Daoy (cell line): ENCODE measurements at regions not wholly inside any gene's neighbourhood (a gene's known extent, or its start where the extent isn't known, plus 50 kb on each side); places are given as distances from the start of the nearest gene placed in this dataset.

Source experiments
- DNase-seq: peaks from one replicate; pipeline ENCODE4 v3.0.0-alpha.2; 2015; ENCODE audit warnings: low read depth

DNA sequence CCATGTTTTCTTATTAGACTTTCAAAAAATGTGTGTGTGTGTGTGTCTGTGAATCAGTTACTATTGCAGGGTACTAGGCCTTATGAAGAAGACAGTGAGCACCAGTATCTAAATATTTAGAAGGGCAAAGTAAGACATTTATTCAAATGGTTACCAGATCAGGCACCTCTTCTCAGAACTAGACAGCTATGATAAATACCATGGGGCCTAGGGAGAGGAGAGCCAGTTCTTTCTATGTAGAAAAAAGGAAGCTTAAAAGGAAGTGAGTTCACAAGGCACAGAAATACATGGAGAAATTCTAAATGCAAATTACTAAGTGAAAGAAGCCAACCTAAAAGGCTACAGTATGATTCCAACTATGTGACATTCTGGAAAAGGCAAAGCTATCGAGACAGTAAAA is 261.3 kb downstream of the SOX11 start:
- no peak for DNase-seq

DNA sequence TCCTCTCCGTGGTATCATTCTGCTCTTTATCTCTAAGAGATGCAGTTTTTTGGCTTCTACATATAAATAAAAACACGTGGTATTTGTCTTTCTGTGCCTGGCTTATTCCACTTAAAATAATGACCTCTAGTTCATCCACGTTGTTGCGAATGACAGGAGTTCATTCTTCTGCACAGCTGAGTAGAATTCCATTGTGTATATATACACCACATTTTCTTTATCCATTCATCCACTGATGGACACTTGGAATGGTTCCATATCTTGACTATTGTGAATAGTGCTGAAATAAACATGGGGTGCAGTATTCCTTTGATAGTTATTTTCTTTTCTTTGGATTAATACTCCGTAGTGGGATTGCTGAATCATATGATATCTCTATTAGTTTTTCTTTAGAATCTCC is 262.3 kb downstream of the SOX11 start:
- DNase-seq, result no peak

DNA sequence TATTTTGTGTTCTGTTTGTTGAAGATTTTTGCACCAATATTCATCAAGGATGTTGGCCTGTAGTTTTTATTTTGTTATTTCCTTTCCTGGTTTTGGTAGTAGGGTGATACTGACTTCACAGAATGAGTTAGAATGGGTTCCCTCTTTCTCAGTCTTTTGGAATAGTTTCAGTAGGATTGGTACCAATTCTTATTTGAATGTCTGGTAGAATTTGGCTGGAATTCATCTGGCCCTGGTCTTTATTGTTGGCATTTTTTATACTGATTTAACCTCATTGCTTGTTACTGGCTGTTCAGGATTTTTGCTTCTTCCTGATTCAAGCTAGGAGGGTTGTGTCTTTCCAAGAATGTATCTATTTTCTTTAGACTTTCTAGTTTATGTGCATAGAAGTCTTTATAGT is 263.7 kb downstream of the SOX11 start:
- no peak for DNase-seq

DNA sequence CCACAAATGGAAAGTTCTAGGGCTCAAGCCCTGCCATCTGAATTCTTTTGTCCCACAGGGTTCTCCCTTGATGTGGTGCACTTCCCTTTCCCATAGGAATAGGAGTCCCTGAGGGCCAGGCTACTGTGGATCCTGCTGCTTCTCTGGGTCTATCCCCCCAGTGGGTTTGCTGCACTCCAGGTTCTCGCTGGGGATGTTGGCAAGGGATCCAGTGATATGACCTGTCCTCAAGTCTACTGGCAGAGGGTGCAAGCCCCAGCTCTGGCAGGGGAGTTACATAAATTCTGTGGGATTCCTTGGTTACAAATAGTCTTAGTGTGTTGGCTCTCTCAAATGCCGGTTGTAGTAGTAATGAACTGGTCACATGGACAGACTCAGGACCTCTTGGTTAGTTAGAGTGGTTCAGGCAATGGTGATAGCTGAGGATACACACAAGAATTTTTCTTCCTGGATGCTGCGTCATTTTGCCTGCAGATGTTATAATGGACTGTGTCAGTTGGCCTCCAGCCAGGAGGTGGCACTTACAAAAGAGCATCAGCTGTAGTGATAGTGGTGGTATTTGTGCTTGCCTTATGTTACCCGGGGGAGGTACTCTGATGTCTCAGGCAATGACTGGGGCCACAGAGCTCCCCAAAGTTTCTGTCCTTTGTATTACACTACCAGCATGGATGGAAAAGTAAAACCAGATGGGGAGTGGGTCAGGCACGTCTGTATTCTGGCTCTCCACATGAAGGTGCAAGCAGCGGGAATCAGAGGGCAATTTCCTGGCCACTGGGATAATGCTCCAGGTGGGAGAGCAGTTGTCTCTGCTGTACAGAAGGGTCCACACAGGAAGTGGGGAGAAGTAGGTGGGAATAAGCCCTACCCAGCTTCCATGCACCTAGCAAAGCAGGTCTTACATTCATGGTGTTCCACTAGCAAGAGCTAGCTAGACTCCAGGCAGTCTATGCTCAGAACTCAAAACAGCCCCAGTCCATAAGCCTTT is 267.9 kb downstream of the SOX11 start:
- DNase-seq, result no peak

DNA sequence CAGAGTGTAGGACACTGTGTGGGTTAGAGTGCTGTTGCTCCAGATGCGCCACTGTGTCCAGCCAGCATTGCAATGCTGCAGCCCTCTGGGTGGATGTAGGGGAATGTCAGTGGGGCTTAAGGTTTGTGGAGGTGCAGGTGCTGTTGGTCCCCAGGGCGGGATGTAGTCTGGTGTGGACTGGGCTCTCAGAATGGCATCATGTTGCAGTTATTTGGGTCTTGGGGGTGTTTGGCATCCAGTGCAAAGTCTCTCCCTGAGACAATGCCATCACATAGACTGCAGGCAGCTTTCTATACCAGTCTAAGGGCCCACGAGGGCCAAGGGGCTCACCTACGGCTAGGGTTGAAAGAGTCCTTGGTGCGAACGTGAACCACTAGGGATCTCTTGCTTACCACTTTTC is 275.3 kb downstream of the SOX11 start:
- DNase-seq, result no peak

DNA sequence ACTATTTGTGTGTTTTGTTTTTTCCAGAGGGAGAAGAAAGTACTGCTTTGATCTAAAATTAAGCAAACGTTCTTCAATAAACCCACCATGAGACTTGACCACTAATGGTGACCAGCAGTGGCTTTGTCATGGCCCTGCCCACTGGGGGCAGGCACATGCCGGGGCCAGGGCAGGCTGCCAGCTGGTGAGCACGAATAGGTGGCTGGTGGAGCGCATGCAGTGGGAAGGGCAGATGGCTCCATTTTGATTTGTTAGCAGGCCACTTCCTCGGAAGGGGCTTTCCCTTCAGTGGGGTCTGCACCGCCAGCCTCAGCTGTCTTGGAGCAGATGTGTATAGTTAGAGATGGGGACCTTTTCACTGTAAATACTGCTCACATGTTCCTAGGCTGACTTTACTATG is 277.1 kb downstream of the SOX11 start:
- no peak for DNase-seq

DNA sequence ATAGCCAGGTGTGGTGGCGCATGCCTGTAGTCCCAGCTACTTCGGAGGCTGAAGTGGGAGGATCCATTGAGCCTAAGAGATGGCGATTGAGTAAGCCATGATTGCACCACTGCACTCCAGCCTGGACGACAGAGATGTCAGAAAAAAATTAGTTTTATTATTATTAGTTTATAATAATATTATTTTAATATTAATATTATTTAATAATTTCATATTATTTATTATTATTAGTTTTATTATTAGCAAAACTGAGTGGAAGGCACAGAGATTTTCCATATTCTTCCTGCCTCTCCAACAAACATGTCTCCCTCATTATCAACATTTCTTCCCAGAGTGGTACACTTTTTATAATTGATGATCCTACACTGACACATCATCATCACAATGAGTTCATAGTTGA is 278.2 kb downstream of the SOX11 start:
- no peak for DNase-seq

DNA sequence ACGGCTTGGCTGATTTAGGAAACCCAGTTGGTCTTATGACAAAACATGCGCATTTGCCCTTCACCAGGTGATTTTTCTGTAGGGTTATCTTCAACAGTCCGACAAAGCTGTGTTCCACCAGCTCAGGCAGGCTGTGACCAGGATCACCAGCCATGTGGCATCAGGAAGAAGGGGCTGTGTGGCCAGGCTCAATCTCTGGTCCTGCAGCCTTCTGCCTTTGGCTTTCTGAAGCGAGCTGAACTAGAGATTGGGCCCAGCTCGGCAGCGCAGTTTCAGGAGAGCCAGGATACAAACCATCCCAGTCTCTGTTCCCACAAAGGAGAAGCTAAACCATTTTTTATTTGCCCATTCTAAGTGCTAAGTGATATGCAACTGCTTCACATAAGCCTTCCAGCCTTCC is 282.3 kb downstream of the SOX11 start:
- DNase-seq, result no peak

DNA sequence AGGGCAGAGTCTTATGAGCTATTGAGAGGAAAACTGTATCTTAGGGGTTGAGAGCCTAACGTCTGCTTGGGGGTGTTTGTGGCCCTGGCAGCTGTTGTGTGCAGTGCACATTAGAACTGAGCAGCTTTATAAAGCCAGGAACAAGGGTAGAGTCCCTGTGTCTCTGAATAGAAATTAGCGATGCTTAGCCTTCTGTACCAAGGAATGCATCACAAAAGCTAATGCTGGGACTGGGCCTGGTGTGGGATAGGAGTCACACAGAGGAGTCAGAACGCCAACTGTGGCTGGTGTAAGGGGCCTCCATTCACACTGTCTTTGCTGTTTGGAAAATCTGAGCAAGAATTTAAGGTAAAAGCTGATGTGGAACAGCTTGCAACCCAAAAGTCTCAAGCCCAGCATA is 283.2 kb downstream of the SOX11 start:
- DNase-seq, result no peak

DNA sequence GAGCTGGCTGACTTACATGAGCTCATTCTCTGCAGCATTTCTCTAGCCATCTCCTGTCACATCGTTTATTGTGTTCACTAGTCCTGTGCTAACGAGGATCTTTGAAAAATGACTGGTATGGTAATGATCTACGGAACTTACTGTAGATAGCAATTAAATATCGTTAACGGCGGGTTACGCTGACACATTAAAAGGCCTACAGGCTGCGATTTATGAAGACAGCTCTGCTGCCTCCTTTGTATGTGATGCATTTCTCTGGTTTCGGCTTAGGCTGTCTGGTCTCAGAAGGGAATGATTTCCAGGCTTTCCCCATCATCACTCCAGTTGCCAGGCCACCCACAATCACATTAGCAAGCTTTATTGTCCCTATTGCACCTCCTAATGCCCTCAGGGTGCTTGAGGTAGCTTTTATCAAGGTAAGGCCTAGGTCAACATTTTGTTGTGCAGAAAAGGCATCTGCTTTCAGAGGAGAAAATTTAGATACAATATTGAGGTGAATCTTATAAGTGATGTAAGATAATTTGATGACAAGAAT is 284.4 kb downstream of the SOX11 start:
- DNase-seq, result no peak

DNA sequence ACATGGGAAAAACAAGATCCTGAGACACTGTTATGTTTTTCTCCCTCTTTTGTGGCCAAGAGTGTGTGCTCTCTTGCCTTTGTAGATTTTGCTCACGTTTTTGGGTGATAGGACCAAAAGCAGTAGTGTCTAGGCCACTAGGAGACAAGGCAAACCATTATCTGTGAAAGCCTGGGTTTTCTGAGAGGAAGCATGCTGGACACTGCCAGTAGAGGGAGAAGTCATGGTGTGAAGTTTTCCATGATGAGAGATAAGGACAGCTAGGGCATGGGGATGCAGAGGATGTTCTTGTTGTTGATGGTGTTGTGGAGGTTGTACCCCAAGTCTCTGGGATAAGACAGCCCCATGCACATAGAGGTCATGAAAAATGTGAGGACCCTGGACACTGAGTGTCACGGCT is 285.3 kb downstream of the SOX11 start:
- DNase-seq, result no peak

DNA sequence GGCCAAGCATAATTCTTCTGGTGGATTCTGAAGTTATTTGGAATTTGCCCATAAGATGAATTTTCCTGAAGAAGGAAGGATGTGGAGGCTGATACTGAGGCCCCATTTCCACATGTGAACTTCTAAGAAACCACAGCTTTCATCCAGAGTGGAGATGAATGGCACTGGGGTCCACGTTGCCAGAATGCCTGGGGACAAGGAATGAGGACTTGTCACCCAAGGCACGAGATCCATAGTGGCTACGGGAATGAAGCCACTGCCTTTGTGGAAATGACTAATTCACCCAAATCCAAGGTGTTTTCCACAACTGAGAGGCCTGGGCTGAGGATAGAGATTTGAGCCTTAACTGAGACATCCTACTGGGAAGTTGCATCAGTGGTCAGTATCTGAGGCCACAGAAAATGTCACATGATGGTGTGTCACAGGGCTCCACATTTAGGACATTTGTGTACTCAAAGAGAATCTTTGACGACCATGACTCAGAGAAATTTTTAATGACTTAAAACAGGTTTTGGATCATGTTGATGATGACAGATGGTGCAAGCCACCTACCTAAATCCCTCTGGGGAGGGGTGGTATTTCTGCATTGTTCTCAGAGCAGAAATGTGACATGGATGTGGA is 286.1 kb downstream of the SOX11 start:
- DNase-seq, result no peak

DNA sequence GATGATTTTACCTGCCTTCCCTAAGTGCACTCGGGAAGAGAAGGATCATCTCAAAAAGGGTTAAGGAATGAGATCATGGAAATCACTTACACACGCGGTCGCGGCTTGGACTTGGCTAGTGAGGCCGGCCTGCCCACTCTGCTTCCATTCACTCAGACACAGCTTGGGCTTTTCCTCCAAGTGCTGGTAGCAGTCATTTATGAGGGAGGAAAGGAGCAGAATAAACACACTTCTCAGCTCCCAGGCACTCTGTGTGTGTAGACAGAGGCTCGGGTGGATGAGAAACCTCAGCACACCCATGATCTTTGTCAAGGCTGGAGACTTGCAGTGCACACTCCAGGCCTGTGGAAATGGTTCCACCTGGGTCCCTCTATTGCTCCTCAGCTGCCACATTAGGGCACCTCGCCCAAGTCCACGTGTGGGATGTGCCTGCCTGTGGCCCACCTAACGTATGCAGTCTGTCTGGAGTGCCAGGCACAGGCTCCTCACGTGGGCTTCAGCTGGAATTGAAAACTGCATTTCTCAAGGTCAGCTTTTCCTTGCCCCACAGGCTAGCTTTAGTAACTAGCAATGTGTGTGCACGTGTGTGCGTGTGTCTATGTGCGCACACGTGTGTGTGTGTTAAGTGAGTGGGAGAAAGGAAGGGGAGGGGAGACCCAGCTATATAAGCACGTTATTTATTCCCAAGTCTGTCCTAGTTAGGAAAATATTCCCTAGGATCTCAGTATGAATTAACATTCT is 288.4 kb downstream of the SOX11 start:
- DNase-seq, result no peak

DNA sequence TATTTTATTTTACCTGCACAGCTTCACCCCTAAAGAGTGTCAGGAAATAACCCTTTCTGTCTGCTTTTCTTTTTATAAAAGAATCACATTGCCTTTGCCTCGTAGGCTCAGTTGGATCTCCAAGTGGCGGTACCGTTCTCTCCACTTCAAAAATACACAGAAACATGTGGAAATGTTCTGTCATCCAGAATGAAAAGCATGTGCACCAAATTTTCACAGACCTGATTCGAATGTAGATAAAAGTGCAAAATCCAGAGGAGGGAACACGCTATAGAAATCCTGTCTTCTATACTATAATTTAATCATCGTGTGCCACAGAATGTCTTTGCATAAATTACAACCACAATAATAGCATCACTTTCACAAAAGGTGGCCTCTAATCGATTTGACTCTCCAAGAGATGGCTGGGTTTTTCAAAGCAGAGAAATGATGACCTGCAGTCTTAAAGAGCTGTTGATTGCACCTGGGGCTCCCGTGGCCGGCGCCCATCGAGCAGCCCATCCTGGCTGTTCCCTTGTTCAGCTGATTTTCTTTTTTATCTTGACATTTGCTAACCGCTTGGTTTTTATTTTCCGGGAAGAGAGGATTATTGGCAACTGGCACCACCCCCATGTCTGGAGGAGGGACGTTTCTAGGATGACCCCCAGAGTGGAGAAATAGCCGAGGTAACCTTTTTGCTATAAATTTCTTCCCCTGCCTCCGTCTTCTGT is 290.2 kb downstream of the SOX11 start:
- no peak for DNase-seq

DNA sequence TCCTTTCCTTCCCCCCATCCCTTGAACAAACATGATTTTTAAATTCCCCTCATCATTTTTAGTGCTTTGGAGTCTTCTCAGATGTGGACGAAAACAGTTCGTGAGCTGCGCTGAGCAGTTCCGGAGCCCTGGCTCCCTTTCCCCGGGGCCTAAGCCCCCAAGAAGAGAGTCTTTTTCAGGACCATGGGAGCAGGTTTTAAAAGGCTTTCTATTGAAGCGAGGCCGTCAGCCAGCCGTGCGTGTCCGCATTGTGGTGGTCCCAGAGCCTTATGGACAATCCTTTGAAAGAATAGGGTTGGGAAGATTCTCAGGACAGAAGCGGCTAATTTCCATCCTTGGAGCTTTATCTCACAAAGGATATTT is 290.7 kb downstream of the SOX11 start:
- DNase-seq, result no peak

DNA sequence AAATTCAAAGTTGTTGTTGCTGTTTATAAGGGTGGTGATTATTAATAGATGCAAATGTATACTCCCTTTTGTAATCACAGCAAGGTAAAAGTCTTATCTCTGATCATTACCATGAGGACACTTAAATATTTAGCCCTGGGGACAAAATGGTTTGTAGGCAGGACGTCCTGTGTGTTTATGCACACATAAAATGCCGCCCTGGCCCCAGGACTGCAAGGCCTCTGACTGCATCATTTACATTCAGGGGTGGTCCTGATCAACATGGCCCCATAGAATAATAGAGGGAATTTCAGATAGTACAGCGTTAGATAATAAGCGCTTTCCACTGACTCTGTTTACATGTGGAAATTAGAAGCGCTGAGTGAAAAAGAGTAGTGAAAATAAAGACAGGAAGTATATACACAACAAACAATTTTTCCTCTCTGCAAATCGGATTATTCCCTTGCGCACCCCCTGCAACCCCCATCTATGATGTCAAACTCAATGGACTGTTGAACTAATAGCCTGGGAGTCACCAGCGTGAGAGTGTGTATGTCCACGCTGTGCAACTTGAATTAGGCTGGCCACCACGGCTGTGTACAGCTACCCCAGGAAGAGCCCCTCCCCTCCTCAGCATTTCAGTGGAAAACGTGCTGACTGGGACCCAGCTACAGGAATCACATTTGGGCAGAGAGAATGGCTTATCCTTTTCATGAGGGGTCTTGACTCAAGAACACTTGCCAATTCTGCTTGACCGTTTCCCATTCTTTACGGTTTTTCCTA is 291.5 kb downstream of the SOX11 start:
- no peak for DNase-seq

DNA sequence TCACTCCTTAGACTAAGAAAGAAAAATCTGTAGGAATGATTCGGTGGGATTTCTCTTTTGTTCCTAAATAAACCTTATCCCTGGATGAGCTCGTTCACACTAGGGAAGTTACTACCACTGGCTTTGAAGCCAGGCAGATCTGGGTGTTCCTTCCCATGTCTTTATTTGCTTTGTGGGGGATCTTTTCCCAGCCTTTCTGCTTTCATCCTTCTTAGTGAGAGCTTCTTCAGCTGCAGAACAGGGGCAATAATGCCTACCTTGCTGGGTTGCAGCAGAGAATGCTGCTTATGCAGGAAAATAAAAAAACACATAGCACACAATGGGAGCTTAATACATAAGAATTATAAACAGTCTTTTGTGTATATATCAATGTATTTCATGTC is 292.1 kb downstream of the SOX11 start:
- DNase-seq, result no peak

DNA sequence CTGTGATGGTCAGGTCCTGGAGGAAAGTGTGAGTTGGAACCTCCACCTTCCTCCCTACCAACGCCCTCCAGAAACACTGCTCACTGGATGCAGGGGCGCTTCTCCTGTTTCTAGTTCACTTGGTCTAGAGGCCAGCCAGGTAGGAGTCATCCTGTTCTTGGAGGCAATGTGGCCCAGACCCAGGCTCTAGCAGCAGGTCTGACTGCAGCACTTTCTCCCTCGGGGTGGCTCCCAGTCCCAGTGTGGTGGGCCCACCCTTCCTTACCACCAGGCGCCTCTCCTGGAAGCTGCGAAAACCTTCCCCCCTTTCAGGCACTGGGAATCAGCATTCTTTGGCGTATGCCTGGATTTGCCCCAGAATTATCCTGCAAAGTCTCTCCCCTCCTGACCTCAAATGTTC is 292.8 kb downstream of the SOX11 start:
- DNase-seq, result no peak

DNA sequence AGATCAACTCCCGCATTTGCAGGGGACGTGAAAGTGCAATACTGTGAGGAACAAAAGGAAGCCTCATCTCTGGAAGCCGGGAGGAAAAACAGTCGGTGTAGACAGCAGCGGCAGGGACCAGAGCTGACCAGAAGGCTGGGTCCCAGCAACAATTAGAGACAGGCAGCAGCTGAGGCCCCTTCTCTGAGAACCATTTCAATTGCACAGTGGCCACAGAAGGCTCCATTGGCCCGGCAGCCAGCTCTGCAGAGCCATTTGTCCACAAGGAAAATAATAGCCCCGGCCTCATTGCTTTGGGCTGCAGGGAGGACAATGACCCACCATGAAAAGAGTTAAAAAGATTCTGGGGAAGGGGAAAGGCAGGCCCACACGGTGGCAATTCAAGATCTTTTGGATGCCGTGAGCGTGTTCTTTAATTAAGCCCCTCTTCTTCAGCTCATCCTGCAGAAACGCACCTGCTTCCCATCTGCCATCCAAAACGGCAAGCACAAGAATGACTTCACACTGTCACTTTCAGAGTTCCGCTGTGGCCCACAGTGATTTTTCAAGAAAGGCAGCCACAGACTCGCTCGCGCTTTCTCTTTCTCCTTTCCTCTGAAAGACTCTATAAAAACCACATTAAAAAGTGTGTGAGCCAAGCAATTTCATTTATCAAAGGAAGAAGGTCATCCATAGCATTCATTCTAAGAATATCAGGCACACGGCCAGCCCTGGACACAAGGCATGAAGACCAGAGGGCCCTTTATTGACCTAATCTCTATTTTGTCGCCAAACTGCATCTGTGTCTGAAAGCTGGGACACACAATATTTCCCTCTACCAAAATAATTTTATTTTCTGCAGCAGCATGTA is 293.6 kb downstream of the SOX11 start:
- no peak for DNase-seq
